Left lung (tissue), 4 donors: ENCODE measurements at regions not wholly inside any gene's neighbourhood (a gene's known extent, or its start where the extent isn't known, plus 50 kb on each side); places are given as distances from the start of the nearest gene placed in this dataset.

Source experiments
- ATAC-seq: fragments of 200-7000 bp; cut with Tn5 transposase; one replicate; pipeline ENCODE4 v1.9.1; 2020; ENCODE audit warnings: moderate library complexity
- DNase-seq, 4 donors: peaks; one replicate each; pipeline ENCODE4 v3.0.0-alpha.2; 2013 to 2020
- H3K27ac ChIP-seq, 2 donors: fragments of 200-600 bp; sonication (generic) in 1 of 2; one replicate each; pipeline versions ENCODE4 v1.5.0 to v1.8.0; 2020 to 2021
- H3K27me3 ChIP-seq, 2 donors: fragments of 200-600 bp; sonication (generic) in 1 of 2; one replicate each; pipeline versions ENCODE4 v1.5.0 to v1.8.0; 2020 to 2021
- H3K36me3 ChIP-seq, 2 donors: fragments of 200-600 bp; sonication (generic) in 1 of 2; one replicate each; pipeline versions ENCODE4 v1.5.0 to v1.8.0; 2020 to 2021
- H3K4me1 ChIP-seq, 2 donors: fragments of 200-600 bp; one replicate each; pipeline ENCODE4 v1.8.0; 2021
- H3K4me3 ChIP-seq, 2 donors: fragments of 200-600 bp; sonication (generic) in 1 of 2; one replicate each; pipeline versions ENCODE4 v1.5.0 to v1.8.0; 2020 to 2021; ENCODE audit warnings: mild to moderate bottlenecking in 1 of 2
- H3K9me3 ChIP-seq, 2 donors: fragments of 200-600 bp; sonication (generic) in 1 of 2; one replicate each; pipeline versions ENCODE4 v1.5.0 to v1.8.0; 2020 to 2021
- intact Hi-C, 2 donors: fragments of 100-400 bp; cut with DNase I; formaldehyde crosslinking; loops; one replicate each; pipeline versions ENCODE4 v1.11.2 to v1.14.2; 2022
- TF ChIP-seq, protein P1 (sequence below), 2 donors: fragments of 200-600 bp; sonication (generic) in 1 of 2; IDR thresholded peaks; one replicate each; pipeline versions ENCODE4 v1.5.0 to v1.8.0; 2021; ENCODE audit warnings: antibody characterized with exemption in 2 of 2
- donor health status: DM: no; HTN: yes; CAD: no.
- donor health status: DM: no; HTN: no; CAD: no.

DNA sequence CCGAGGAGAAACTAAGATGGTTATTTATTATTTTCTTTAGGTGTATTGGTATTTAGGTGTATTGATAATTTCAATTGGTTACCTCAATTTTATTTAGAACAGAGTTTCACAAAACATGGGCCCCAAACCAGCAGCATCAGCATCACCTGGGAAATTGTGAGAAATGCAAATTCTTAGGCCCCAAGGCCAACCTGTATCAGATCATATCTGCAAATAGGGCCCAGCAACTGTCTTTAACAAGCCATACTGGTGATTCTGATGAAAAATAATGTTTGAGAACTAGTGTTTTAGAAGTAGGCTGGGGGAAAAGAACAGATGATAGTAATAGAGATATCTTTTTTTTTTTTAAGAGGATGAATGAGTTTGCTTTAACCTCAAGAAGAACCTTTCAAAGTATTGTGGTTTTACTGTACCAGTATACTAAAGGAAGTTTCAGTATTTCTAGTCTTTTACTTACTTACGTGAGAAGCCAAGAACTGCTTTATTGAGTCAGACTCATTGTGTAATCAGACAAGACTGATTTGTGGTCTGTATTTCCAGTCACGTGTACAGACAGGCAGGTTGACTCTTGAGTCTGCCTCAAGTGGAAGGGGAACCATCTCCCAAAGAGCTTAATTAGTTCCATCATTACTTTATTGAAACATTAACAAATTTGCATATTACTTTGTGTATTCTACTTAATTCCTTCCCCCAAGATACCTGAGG is 60.4 kb upstream of the GAREM1 start:
- Histone ChIP-seq H3K27ac (no peak overlapping the region), H3K9me3 (no peaks in the 10 kb centered on the region), H3K27me3 (no peaks in the 10 kb centered on the region), H3K4me1 (no peaks in the 10 kb centered on the region), H3K36me3 (no peaks in the 10 kb centered on the region), H3K4me3 (no peak overlapping the region)
- ATAC-seq (no peak), DNase-seq (no peak)
- TF ChIP-seq, protein P1, sequence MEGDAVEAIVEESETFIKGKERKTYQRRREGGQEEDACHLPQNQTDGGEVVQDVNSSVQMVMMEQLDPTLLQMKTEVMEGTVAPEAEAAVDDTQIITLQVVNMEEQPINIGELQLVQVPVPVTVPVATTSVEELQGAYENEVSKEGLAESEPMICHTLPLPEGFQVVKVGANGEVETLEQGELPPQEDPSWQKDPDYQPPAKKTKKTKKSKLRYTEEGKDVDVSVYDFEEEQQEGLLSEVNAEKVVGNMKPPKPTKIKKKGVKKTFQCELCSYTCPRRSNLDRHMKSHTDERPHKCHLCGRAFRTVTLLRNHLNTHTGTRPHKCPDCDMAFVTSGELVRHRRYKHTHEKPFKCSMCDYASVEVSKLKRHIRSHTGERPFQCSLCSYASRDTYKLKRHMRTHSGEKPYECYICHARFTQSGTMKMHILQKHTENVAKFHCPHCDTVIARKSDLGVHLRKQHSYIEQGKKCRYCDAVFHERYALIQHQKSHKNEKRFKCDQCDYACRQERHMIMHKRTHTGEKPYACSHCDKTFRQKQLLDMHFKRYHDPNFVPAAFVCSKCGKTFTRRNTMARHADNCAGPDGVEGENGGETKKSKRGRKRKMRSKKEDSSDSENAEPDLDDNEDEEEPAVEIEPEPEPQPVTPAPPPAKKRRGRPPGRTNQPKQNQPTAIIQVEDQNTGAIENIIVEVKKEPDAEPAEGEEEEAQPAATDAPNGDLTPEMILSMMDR (IDR thresholded peaks at IDR 0.05), result no peak
- intact Hi-C loops, result no loop called here

DNA sequence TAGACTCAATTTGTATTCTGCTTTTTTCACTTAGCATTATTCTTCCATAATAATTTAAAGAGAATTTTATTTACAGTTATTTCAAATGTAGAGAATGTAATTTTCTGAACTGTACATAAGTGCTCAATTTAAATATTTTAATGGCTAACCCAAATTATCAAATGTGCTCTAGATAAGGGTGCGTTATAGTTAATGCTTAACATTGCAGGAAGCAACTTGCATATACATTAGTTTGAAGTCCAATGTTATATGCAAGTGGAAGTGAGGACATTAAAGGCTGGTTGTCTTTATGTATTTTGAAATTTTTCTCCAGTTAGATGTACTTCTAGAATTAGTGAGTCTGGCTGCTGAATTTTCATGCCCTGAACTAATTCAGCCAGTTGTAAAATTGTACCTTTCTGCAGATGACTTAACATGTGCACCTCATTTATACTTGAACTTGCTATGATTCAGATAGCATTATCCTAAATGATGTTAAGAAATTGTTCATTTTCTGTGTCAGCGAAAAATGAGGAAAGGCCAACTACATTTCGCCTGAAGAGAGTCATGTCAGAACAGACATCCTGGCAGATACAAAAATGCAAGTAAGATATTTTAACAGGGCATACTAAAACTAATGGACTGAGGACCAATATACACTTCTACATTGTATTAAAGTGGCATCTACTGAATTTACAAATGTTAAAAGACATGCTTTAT is 59.2 kb upstream of the GAREM1 start:
- Histone ChIP-seq H3K4me3 (no peak overlapping the region), H3K9me3 (no peaks in the 10 kb centered on the region), H3K27ac (no peak overlapping the region), H3K27me3 (no peaks in the 10 kb centered on the region), H3K4me1 (no peaks in the 10 kb centered on the region), H3K36me3 (no peaks in the 10 kb centered on the region)
- ATAC-seq (no peak), DNase-seq (no peak)
- TF ChIP-seq, protein P1 (IDR thresholded peaks at IDR 0.05), result no peak
- intact Hi-C loops, result no loop called here

DNA sequence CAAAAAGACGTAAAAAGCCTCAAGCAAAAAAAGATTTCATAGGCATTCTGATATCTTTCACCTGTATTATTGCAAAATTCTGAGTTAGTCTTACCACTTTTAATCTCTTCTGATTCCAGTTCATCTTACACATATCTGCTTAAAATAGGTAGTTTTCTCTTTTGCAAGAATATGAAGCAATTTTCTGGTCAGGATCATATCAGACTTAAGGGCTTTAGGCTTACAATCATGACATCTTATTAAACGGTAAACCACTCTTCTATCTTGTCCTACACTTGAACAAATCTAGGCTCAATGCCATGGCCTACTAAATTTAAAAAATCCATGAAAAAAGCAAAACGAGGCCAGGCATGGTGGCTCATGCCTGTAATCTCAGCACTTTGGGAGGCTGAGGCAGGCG is 50.1 kb upstream of the GAREM1 start:
- DNase-seq, result no peak
- ATAC-seq, result no peak
- TF ChIP-seq, protein P1 (IDR thresholded peaks at IDR 0.05), result no peak

More for the DNA sequence above, 50.1 kb upstream of the GAREM1 start:
- Histone ChIP-seq H3K4me3 (no peak overlapping the region), H3K4me1 (no peaks in the 10 kb centered on the region), H3K27me3 (no peaks in the 10 kb centered on the region), H3K27ac (no peak overlapping the region), H3K36me3 (no peaks in the 10 kb centered on the region), H3K9me3 (no peaks in the 10 kb centered on the region)
- intact Hi-C loops, result no loop called here
